ENCODE measurements at regions not wholly inside any gene's neighbourhood (a gene's known extent, or its start where the extent isn't known, plus 50 kb on each side); places are given as distances from the start of the nearest gene placed in this dataset.

- no peak for TF ChIP-seq CTCF (IDR thresholded peaks at IDR 0.05; ENCODE audit: low read depth, low read length)
- Histone ChIP-seq H3K9me3 (ENCODE audit: control insufficient read depth, insufficient read depth, low read length) (peaks cover 7% of the 10 kb centered on the region; the same call in 1 of the 2 replicates), H3K27ac (ENCODE audit: low read depth, low read length) (no peak overlapping the region), H3K27me3 (ENCODE audit: control insufficient read depth, insufficient read depth, low read length) (no peaks in the 10 kb centered on the region), H3K4me3 (ENCODE audit: low read depth, low read length) (no peak overlapping the region)
- POLR2A ChIA-PET, result no interaction called here
- DNase-seq (ENCODE audit: low read depth, low spot score), result no peak
- CTCF ChIA-PET, result no interaction called here
Observed at GRCh38 chr13:54890976-54891375, 1862.4 kb downstream of the OLFM4 start.

- Histone ChIP-seq H3K27me3 (ENCODE audit: control insufficient read depth, insufficient read depth, low read length) (no peaks in the 10 kb centered on the region), H3K27ac (ENCODE audit: low read depth, low read length) (no peak overlapping the region), H3K9me3 (ENCODE audit: control insufficient read depth, insufficient read depth, low read length) (peaks cover 17% of the 10 kb centered on the region), H3K4me3 (ENCODE audit: low read depth, low read length) (no peak overlapping the region)
- ChIA-PET POLR2A (no interaction called here), CTCF (no interaction called here)
- no peak for TF ChIP-seq CTCF (IDR thresholded peaks at IDR 0.05; ENCODE audit: low read depth, low read length)
- no peak for DNase-seq (ENCODE audit: low read depth, low spot score)
Observed at GRCh38 chr13:54901316-54901715, 1872.7 kb downstream of the OLFM4 start.

GRCh38 chr13:54912367-54912766 is 1883.8 kb downstream of the OLFM4 start:
- H3K4me3 ChIP-seq (ENCODE audit: low read depth, low read length), result no peak overlapping the region
- POLR2A ChIA-PET, result no interaction called here
- H3K27me3 ChIP-seq (ENCODE audit: control insufficient read depth, insufficient read depth, low read length), result no peaks in the 10 kb centered on the region
- peaks cover 20% of the 10 kb centered on the region for H3K9me3 ChIP-seq (ENCODE audit: control insufficient read depth, insufficient read depth, low read length)
- CTCF ChIA-PET, result no interaction called here
- H3K27ac ChIP-seq (ENCODE audit: low read depth, low read length), result no peak overlapping the region
- no peak for DNase-seq (ENCODE audit: low read depth, low spot score)
- no peak for TF ChIP-seq CTCF (IDR thresholded peaks at IDR 0.05; ENCODE audit: low read depth, low read length)

GRCh38 chr13:54913668-54914067 is 1885.1 kb downstream of the OLFM4 start:
- Histone ChIP-seq H3K9me3 (ENCODE audit: control insufficient read depth, insufficient read depth, low read length) (peaks cover 23% of the 10 kb centered on the region), H3K4me3 (ENCODE audit: low read depth, low read length) (no peak overlapping the region), H3K27me3 (ENCODE audit: control insufficient read depth, insufficient read depth, low read length) (no peaks in the 10 kb centered on the region), H3K27ac (ENCODE audit: low read depth, low read length) (no peak overlapping the region)
- DNase-seq (ENCODE audit: low read depth, low spot score), result no peak
- TF ChIP-seq CTCF (IDR thresholded peaks at IDR 0.05; ENCODE audit: low read depth, low read length), result no peak
- ChIA-PET CTCF (no interaction called here), POLR2A (no interaction called here)

- no peaks in the 10 kb centered on the region for H3K27me3 ChIP-seq (ENCODE audit: control insufficient read depth, insufficient read depth, low read length)
- no peak overlapping the region for H3K27ac ChIP-seq (ENCODE audit: low read depth, low read length)
- peaks cover 10% of the 10 kb centered on the region; the same call in 1 of the 2 replicates for H3K9me3 ChIP-seq (ENCODE audit: control insufficient read depth, insufficient read depth, low read length)
- H3K4me3 ChIP-seq (ENCODE audit: low read depth, low read length), result no peak overlapping the region
- TF ChIP-seq CTCF (IDR thresholded peaks at IDR 0.05; ENCODE audit: low read depth, low read length), result no peak
- ChIA-PET POLR2A (no interaction called here), CTCF (no interaction called here)
- DNase-seq (ENCODE audit: low read depth, low spot score), result no peak
Observed at GRCh38 chr13:54927538-54927937, 1898.9 kb downstream of the OLFM4 start.

Data from AG04450 (cell line).